ENCODE measurements at regions not wholly inside any gene's neighbourhood (a gene's known extent, or its start where the extent isn't known, plus 50 kb on each side); places are given as distances from the start of the nearest gene placed in this dataset.
A peak's percentile ranks its signal among the peaks of the same experiment; 100 is the strongest.
"Not testable (repeated sequence)": the region's sequence is repeated elsewhere in the genome, so short reads cannot be mapped to it uniquely, and the experiment has no call there.

DNA sequence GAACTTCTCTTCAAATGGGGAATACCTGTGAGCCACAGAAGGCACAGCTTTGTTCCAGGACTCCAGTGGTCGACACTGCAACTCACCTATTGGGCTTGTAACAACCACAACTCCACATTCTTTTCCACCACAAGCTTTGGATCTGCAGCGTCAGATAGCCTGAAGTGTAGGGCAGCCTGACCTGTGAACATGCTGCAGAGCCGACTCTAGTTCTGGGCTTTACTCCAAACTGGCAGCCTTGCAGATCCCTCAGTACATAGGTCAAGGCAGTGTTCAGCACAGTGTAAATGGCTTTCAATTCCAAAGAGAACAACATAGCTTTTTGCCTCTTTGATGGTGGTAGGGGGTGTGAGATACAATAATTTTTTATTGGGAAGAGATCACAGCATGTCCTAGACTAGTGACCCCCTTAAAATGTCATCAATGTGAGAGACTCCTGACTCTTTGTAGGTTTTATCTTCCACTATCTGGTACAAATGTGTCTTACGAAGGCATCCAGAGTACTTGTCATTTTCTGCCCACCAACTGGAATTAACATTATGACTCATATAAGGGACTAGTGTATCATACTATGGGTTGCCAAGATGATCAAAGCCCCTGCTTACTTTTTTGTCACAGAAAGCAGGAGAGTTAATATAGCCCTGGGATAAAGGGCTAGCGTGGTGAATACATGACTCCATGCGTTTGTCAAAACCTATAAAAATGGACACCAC is 149.8 kb downstream of the COPS8 start:
- peaks cover 8 to 29% (median 23%) of the 10 kb centered on the region in 5 donors for H3K4me1 ChIP-seq (ENCODE audit: control insufficient read depth in 5 of 5, insufficient read depth in 5 of 5, low read length in 5 of 5)
- H3K36me3 ChIP-seq (ENCODE audit: control insufficient read depth in 5 of 5, insufficient read depth in 5 of 5, low read length in 5 of 5): no peaks in the 10 kb centered on the region
- no peak overlapping the region for H3K27ac ChIP-seq (ENCODE audit: low read depth, low read length)
- H3K27me3 ChIP-seq (ENCODE audit: control insufficient read depth in 5 of 5, insufficient read depth in 4 of 5, low read length in 5 of 5): no peaks in the 10 kb centered on the region
- no peak overlapping the region for H3K4me3 ChIP-seq (ENCODE audit: low read depth in 1 of 5, low read length in 5 of 5)
- H3K9me3 ChIP-seq (ENCODE audit: control insufficient read depth in 5 of 5, low read length in 5 of 5): peaks cover 0 to 8% (median 5%) of the 10 kb centered on the region in 5 donors
- H3K9ac ChIP-seq (ENCODE audit: low read length in 5 of 5): no peak overlapping the region

DNA sequence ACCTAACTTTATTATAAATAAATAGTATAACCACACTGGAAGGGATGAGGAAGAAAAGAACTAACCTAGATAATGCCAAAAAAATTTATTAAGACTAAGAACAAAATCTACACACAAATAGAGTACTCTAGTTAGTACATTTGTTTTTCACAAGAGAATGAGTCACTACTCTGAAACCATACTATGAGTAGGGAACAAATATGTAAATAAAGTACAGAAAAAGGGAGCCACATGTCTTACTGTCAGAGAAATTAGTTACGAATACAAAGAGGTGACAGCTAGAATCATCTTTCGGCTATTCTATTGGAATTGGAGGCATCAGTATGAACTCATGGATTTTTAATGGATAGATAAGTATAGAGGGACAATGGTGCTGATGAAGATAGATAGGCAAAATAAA is 150.5 kb downstream of the COPS8 start:
- Histone ChIP-seq H3K9ac (ENCODE audit: low read length in 5 of 5) (no peak overlapping the region), H3K4me3 (ENCODE audit: low read depth in 1 of 5, low read length in 5 of 5) (no peak overlapping the region), H3K4me1 (ENCODE audit: control insufficient read depth in 5 of 5, insufficient read depth in 5 of 5, low read length in 5 of 5) (peaks cover 8 to 29% (median 23%) of the 10 kb centered on the region in 5 donors), H3K27ac (ENCODE audit: low read depth, low read length) (no peak overlapping the region), H3K27me3 (ENCODE audit: control insufficient read depth in 5 of 5, insufficient read depth in 4 of 5, low read length in 5 of 5) (no peaks in the 10 kb centered on the region), H3K9me3 (ENCODE audit: control insufficient read depth in 5 of 5, low read length in 5 of 5) (peaks cover 0 to 9% (median 5%) of the 10 kb centered on the region in 5 donors), H3K36me3 (ENCODE audit: control insufficient read depth in 5 of 5, insufficient read depth in 5 of 5, low read length in 5 of 5) (no peaks in the 10 kb centered on the region)

DNA sequence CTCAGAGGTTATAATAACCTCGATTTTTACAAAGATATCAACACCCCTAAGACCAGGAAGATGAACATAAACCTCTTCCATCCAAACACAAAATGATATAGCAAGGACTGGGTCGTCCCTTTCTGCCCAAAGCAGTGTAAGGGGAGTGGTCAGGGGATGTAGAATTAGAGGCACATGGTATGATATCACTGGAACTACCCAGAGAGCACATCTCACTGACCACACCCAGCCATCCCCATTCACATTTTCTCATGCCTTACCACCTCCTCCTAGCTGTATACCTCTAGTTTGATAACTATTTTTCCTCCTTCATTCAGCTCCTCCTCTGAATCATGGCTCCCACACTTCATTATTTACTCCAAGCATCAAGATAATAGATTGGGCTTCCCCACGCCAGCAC is 152.6 kb downstream of the COPS8 start:
- Histone ChIP-seq H3K4me3 (ENCODE audit: low read depth in 1 of 5, low read length in 5 of 5) (no peak overlapping the region), H3K4me1 (ENCODE audit: control insufficient read depth in 5 of 5, insufficient read depth in 5 of 5, low read length in 5 of 5) (peaks cover 11 to 24% (median 19%) of the 10 kb centered on the region in 5 donors), H3K27me3 (ENCODE audit: control insufficient read depth in 5 of 5, insufficient read depth in 4 of 5, low read length in 5 of 5) (no peaks in the 10 kb centered on the region), H3K9ac (ENCODE audit: low read length in 5 of 5) (no peak overlapping the region), H3K9me3 (ENCODE audit: control insufficient read depth in 5 of 5, low read length in 5 of 5) (peaks cover 0 to 29% (median 19%) of the 10 kb centered on the region in 5 donors), H3K27ac (ENCODE audit: low read depth, low read length) (no peak overlapping the region), H3K36me3 (ENCODE audit: control insufficient read depth in 5 of 5, insufficient read depth in 5 of 5, low read length in 5 of 5) (no peaks in the 10 kb centered on the region)

DNA sequence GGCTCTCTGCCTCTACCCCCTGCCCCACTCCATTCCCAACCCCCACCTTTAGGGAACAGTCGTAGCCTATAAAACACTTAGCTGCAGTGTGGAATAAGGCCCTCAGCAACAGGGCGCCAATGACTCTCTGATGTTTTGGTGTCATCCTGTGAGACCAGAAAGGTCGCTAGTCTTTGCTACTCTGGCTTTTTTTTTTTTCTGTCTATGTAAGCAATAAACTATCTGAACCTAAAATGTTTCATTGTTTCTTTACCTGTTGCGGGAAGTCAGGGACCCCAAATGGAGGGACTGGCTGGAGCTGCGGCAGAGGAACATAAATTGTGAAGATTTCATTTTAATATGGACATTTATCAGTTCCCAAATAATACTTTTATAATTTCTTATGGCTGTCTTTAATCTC is 154.6 kb downstream of the COPS8 start:
- Histone ChIP-seq H3K4me3 (ENCODE audit: low read depth in 1 of 5, low read length in 5 of 5) (no peak overlapping the region), H3K27ac (ENCODE audit: low read depth, low read length) (no peak overlapping the region), H3K9me3 (ENCODE audit: control insufficient read depth in 5 of 5, low read length in 5 of 5) (peaks cover 0 to 35% (median 19%) of the 10 kb centered on the region in 5 donors), H3K4me1 (ENCODE audit: control insufficient read depth in 5 of 5, insufficient read depth in 5 of 5, low read length in 5 of 5) (peaks cover 6 to 17% (median 14%) of the 10 kb centered on the region in 5 donors), H3K9ac (ENCODE audit: low read length in 5 of 5) (no peak overlapping the region), H3K36me3 (ENCODE audit: control insufficient read depth in 5 of 5, insufficient read depth in 5 of 5, low read length in 5 of 5) (no peaks in the 10 kb centered on the region), H3K27me3 (ENCODE audit: control insufficient read depth in 5 of 5, insufficient read depth in 4 of 5, low read length in 5 of 5) (no peaks in the 10 kb centered on the region)

DNA sequence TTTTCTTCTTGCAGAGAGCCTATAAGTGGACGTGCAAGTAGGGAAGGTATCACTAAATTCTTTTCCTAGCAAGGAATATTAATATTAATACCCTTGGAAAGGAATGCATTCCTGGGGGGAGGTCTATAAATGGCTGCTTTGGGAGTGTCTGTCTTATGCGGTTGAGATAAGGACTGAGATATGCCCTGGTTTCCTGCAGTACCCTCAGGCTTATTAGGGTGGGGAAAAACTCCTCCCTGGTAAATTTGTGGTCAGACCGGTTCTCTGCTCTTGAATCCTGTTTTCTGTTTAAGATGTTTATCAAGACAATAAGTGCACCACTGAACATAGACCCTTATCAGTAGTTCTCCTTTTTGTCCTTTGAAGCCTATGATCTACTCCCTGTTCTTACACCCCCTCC is 155.2 kb downstream of the COPS8 start:
- H3K4me3 ChIP-seq (ENCODE audit: low read depth in 1 of 5, low read length in 5 of 5); H3K27ac ChIP-seq (ENCODE audit: low read depth, low read length); H3K36me3 ChIP-seq (ENCODE audit: control insufficient read depth in 5 of 5, insufficient read depth in 5 of 5, low read length in 5 of 5); H3K27me3 ChIP-seq (ENCODE audit: control insufficient read depth in 5 of 5, insufficient read depth in 4 of 5, low read length in 5 of 5); H3K9ac ChIP-seq (ENCODE audit: low read length in 5 of 5): not testable (repeated sequence)
- H3K9me3 ChIP-seq (ENCODE audit: control insufficient read depth in 5 of 5, low read length in 5 of 5): peaks cover 0 to 35% (median 19%) of the 10 kb centered on the region in 5 donors
- peaks cover 3 to 14% (median 11%) of the 10 kb centered on the region in 5 donors for H3K4me1 ChIP-seq (ENCODE audit: control insufficient read depth in 5 of 5, insufficient read depth in 5 of 5, low read length in 5 of 5)

DNA sequence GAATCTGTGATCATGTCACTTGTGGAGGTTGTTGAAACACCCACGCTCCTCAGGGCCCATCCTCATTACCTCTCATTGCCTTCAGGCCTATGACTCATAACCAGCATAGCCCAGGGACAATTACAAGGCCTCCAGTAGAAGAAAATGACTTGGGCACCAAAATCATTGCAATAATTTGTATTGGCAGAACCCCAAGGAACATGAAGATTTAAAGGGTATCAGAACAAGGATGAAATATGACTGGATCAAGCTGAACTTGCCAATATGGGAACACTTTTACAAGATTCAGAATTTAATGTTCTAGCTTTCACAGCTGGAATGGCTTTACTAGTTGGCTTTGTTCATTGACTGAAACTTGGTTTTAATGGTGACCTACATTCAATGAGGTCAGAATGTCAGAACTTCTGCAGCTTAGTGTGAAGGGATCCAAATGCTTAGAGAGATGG is 156.4 kb downstream of the COPS8 start:
- no peaks in the 10 kb centered on the region for H3K27me3 ChIP-seq (ENCODE audit: control insufficient read depth in 5 of 5, insufficient read depth in 4 of 5, low read length in 5 of 5)
- H3K4me3 ChIP-seq (ENCODE audit: low read depth in 1 of 5, low read length in 5 of 5): no peak overlapping the region
- H3K9me3 ChIP-seq (ENCODE audit: control insufficient read depth in 5 of 5, low read length in 5 of 5): peaks cover 0 to 35% (median 19%) of the 10 kb centered on the region in 5 donors
- H3K4me1 ChIP-seq (ENCODE audit: control insufficient read depth in 5 of 5, insufficient read depth in 5 of 5, low read length in 5 of 5): peaks cover 3 to 13% (median 11%) of the 10 kb centered on the region in 5 donors
- H3K9ac ChIP-seq (ENCODE audit: low read length in 5 of 5): no peak overlapping the region
- H3K27ac ChIP-seq (ENCODE audit: low read depth, low read length): no peak overlapping the region
- no peaks in the 10 kb centered on the region for H3K36me3 ChIP-seq (ENCODE audit: control insufficient read depth in 5 of 5, insufficient read depth in 5 of 5, low read length in 5 of 5)

DNA sequence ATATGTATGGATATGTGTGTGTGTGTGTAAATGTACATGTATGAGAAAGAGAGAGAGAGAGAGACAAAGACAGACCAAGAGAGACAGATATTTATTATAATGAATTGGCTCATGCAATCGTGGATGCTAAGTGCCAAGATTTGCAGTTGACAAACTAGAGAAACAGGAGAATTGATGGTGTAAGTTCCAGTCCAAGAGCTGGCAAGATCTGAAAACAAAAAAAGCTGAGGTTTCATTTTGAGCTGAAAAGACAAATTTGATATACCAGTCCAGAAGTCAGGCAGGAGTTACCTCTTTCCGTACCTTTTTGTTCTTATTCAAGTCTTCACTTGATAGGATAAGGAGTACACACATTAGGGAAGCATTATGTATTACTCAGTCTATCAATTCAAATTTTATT is 157.8 kb downstream of the COPS8 start:
- no peak overlapping the region for H3K9ac ChIP-seq (ENCODE audit: low read length in 5 of 5)
- H3K27me3 ChIP-seq (ENCODE audit: control insufficient read depth in 5 of 5, insufficient read depth in 4 of 5, low read length in 5 of 5): no peaks in the 10 kb centered on the region
- H3K36me3 ChIP-seq (ENCODE audit: control insufficient read depth in 5 of 5, insufficient read depth in 5 of 5, low read length in 5 of 5): no peaks in the 10 kb centered on the region
- H3K4me3 ChIP-seq (ENCODE audit: low read depth in 1 of 5, low read length in 5 of 5): no peak overlapping the region
- H3K27ac ChIP-seq (ENCODE audit: low read depth, low read length): no peak overlapping the region
- H3K4me1 ChIP-seq (ENCODE audit: control insufficient read depth in 5 of 5, insufficient read depth in 5 of 5, low read length in 5 of 5): peaks cover 3 to 13% (median 11%) of the 10 kb centered on the region in 5 donors
- H3K9me3 ChIP-seq (ENCODE audit: control insufficient read depth in 5 of 5, low read length in 5 of 5): peaks cover 0 to 35% (median 19%) of the 10 kb centered on the region in 5 donors

DNA sequence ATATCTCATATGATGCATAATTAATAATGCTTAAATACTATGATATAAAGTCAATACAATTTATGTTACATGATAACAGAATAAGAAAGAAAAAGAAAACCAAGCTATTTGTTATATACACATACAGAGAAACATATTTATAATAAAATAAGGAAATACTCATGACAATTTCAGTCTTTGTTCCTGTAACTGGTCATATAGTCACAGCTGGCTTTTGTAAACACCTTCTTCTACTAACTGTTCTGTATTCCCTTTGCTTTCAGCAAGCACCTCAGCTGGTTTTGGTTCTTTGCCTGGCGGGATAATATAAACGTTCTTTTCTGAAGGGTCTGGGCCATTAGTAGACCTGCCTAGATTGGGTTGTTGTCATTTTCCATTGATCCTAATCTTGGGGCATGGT is 158.5 kb downstream of the COPS8 start:
- Histone ChIP-seq H3K9me3 (ENCODE audit: control insufficient read depth in 5 of 5, low read length in 5 of 5) (peaks cover 0 to 35% (median 19%) of the 10 kb centered on the region in 5 donors), H3K36me3 (ENCODE audit: control insufficient read depth in 5 of 5, insufficient read depth in 5 of 5, low read length in 5 of 5) (no peaks in the 10 kb centered on the region), H3K9ac (ENCODE audit: low read length in 5 of 5) (no peak overlapping the region), H3K4me3 (ENCODE audit: low read depth in 1 of 5, low read length in 5 of 5) (no peak overlapping the region), H3K27me3 (ENCODE audit: control insufficient read depth in 5 of 5, insufficient read depth in 4 of 5, low read length in 5 of 5) (no peaks in the 10 kb centered on the region), H3K4me1 (ENCODE audit: control insufficient read depth in 5 of 5, insufficient read depth in 5 of 5, low read length in 5 of 5) (peaks cover 3 to 13% (median 11%) of the 10 kb centered on the region in 5 donors), H3K27ac (ENCODE audit: low read depth, low read length) (peak overlapping the region; percentile 49)

DNA sequence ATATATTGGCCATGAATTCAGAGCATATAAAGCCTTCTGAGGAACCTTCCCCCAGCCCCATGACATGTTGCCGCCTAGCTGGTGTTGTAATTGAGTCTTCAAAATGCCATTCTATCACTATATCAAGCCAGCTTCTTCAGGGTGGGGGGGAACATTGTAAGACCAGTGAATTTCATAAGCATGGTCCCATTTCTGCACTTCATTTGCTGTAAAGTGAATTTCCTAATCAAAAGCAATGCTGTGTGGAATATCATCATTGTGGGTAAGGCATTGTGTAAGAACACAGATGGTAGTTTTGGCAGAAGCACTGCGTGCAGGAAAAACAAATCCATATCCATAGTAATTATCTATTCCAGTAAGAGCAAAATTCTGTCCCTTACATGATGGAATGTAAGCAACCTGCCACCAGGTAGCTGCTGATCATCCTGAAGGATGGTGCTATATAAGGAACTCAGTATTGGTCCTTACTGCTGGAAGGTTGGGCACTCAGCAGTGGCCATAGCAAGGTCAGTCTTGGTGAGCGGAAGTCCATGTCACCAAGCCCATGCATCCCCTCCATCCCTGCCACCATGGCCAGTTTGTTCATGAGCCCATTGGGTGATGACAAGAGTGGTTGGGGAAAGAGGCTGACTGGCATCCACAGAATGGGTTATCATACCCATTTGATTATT is 159.4 kb downstream of the COPS8 start:
- H3K9ac ChIP-seq (ENCODE audit: low read length in 5 of 5): peak overlapping the region in 1 of 5 donors; percentile 25
- no peaks in the 10 kb centered on the region for H3K27me3 ChIP-seq (ENCODE audit: control insufficient read depth in 5 of 5, insufficient read depth in 4 of 5, low read length in 5 of 5)
- no peak overlapping the region for H3K4me3 ChIP-seq (ENCODE audit: low read depth in 1 of 5, low read length in 5 of 5)
- H3K4me1 ChIP-seq (ENCODE audit: control insufficient read depth in 5 of 5, insufficient read depth in 5 of 5, low read length in 5 of 5): peaks cover 3 to 13% (median 11%) of the 10 kb centered on the region in 5 donors
- H3K36me3 ChIP-seq (ENCODE audit: control insufficient read depth in 5 of 5, insufficient read depth in 5 of 5, low read length in 5 of 5): no peaks in the 10 kb centered on the region
- H3K27ac ChIP-seq (ENCODE audit: low read depth, low read length): peak overlapping the region; percentile 49
- H3K9me3 ChIP-seq (ENCODE audit: control insufficient read depth in 5 of 5, low read length in 5 of 5): peaks cover 0 to 30% (median 15%) of the 10 kb centered on the region in 5 donors

DNA sequence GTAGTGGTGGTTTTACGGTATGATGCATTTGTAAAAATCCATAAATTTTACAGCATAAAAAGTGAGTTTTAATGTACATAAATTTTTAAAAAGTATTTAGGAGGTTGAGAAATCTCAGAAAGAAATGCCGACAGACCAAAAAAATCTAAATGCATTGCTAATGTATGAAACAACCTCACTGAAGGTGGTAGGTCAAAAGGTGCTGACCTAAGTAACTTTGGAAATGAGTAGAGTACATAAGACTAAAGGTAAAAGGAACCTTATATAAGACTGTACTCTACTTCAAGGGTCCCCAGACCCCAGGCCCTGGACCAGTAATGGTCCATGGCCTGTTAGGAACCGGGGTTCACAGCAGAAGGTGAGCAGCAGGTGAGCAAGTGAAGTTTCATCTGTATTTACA is 163.4 kb downstream of the COL6A3 start:
- Histone ChIP-seq H3K4me1 (ENCODE audit: control insufficient read depth in 5 of 5, insufficient read depth in 5 of 5, low read length in 5 of 5) (peaks cover 0 to 2% (median 0%) of the 10 kb centered on the region in 5 donors), H3K27ac (ENCODE audit: low read depth, low read length) (no peak overlapping the region), H3K9ac (ENCODE audit: low read length in 5 of 5) (no peak overlapping the region), H3K9me3 (ENCODE audit: control insufficient read depth in 5 of 5, low read length in 5 of 5) (no peaks in the 10 kb centered on the region), H3K4me3 (ENCODE audit: low read depth in 1 of 5, low read length in 5 of 5) (no peak overlapping the region), H3K36me3 (ENCODE audit: control insufficient read depth in 5 of 5, insufficient read depth in 5 of 5, low read length in 5 of 5) (no peaks in the 10 kb centered on the region), H3K27me3 (ENCODE audit: control insufficient read depth in 5 of 5, insufficient read depth in 4 of 5, low read length in 5 of 5) (no peaks in the 10 kb centered on the region)

Data from subcutaneous abdominal adipose tissue (tissue), 5 donors.